ENCODE measurements at regions not wholly inside any gene's neighbourhood (a gene's known extent, or its start where the extent isn't known, plus 50 kb on each side); places are given as distances from the start of the nearest gene placed in this dataset.
"Not testable (repeated sequence)": the region's sequence is repeated elsewhere in the genome, so short reads cannot be mapped to it uniquely, and the experiment has no call there.

GRCh38 chr15:56794553-56795329 lies 61.4 kb upstream of the ZNF280D start:
- no peak for DNase-seq (ENCODE audit: low read depth)
- no peak overlapping the region for H3K4me3 ChIP-seq (ENCODE audit: low read depth, low read length)
- no peak for TF ChIP-seq CTCF (IDR thresholded peaks at IDR 0.05; ENCODE audit: insufficient read depth, low read depth, low read length)

- DNase-seq (ENCODE audit: low read depth) = no peak
- no peak for TF ChIP-seq CTCF (IDR thresholded peaks at IDR 0.05; ENCODE audit: insufficient read depth, low read depth, low read length)
- H3K4me3 ChIP-seq (ENCODE audit: low read depth, low read length) = no peak overlapping the region
These were observed 60.9 kb upstream of the ZNF280D start for GRCh38 chr15:56794165-56794552.

- TF ChIP-seq CTCF (IDR thresholded peaks at IDR 0.05; ENCODE audit: insufficient read depth, low read depth, low read length) = no peak
- H3K4me3 ChIP-seq (ENCODE audit: low read depth, low read length) = no peak overlapping the region
- DNase-seq (ENCODE audit: low read depth) = no peak
These were observed 58.9 kb upstream of the ZNF280D start for GRCh38 chr15:56792211-56792610.

GRCh38 chr15:56791521-56791920 lies 58.2 kb upstream of the ZNF280D start:
- not testable (repeated sequence) for H3K4me3 ChIP-seq (ENCODE audit: low read depth, low read length); DNase-seq (ENCODE audit: low read depth)

- DNase-seq (ENCODE audit: low read depth) = no peak
- no peak for TF ChIP-seq CTCF (IDR thresholded peaks at IDR 0.05; ENCODE audit: insufficient read depth, low read depth, low read length)
These were observed 55.0 kb upstream of the ZNF280D start for GRCh38 chr15:56788359-56788758.

GRCh38 chr15:56786966-56787365 lies 53.7 kb upstream of the ZNF280D start:
- no peak for TF ChIP-seq CTCF (IDR thresholded peaks at IDR 0.05; ENCODE audit: insufficient read depth, low read depth, low read length)
- DNase-seq (ENCODE audit: low read depth) = peak; percentile 62

More at GRCh38 chr15:56788359-56788758, 55.0 kb upstream of the ZNF280D start:
- H3K4me3 ChIP-seq (ENCODE audit: low read depth, low read length) = no peak overlapping the region

GRCh38 chr15:56783857-56784661 lies 50.8 kb upstream of the ZNF280D start:
- DNase-seq (ENCODE audit: low read depth) = no peak
- no peak overlapping the region for H3K4me3 ChIP-seq (ENCODE audit: low read depth, low read length)
- TF ChIP-seq CTCF (IDR thresholded peaks at IDR 0.05; ENCODE audit: insufficient read depth, low read depth, low read length) = no peak

More at GRCh38 chr15:56786966-56787365, 53.7 kb upstream of the ZNF280D start:
- no peak overlapping the region for H3K4me3 ChIP-seq (ENCODE audit: low read depth, low read length)

Measured in fibroblast of villous mesenchyme (primary cell).